H9 (cell line): ENCODE measurements at regions not wholly inside any gene's neighbourhood (a gene's known extent, or its start where the extent isn't known, plus 50 kb on each side); places are given as distances from the start of the nearest gene placed in this dataset.

Source experiments
- DNase-seq: peaks from one replicate; pipeline ENCODE4 v3.0.0-alpha.2; 2017
- H2AFZ ChIP-seq: one replicate; pipeline ENCODE4 v1.6.1; 2013; ENCODE audit warnings: mild to moderate bottlenecking, low read length, control low read depth, moderate library complexity
- H2AK5ac ChIP-seq: 2 replicates; pipeline ENCODE4 v1.6.1; 2013; ENCODE audit warnings: low read length, control low read depth, mixed read lengths; ENCODE audit not compliant: insufficient read length
- H2BK120ac ChIP-seq: one replicate; pipeline ENCODE4 v1.6.1; 2013; ENCODE audit warnings: low read depth, mild to moderate bottlenecking, low read length, control low read depth, inconsistent platforms; ENCODE audit not compliant: poor library complexity, severe bottlenecking
- H2BK12ac ChIP-seq: 2 replicates; pipeline ENCODE4 v1.6.1; 2013; ENCODE audit warnings: low read length, control low read depth, mixed read lengths, low read depth; ENCODE audit not compliant: insufficient read length
- H2BK15ac ChIP-seq: 2 replicates; pipeline ENCODE4 v1.6.1; 2013; ENCODE audit warnings: low read depth, low read length, control low read depth
- H2BK20ac ChIP-seq: one replicate; pipeline ENCODE4 v1.6.1; 2013; ENCODE audit warnings: low read depth, mild to moderate bottlenecking, low read length, control low read depth, inconsistent platforms; ENCODE audit not compliant: poor library complexity, severe bottlenecking
- H2BK5ac ChIP-seq: 2 replicates; pipeline ENCODE4 v1.6.1; 2013; ENCODE audit warnings: low read length, control low read depth, mixed read lengths; ENCODE audit not compliant: insufficient read length
- H3K14ac ChIP-seq: 2 replicates; pipeline ENCODE4 v1.6.1; 2013; ENCODE audit warnings: low read length, control low read depth; ENCODE audit not compliant: insufficient read depth
- H3K18ac ChIP-seq: 2 replicates; pipeline ENCODE4 v1.6.1; 2013; ENCODE audit warnings: low read depth, mild to moderate bottlenecking, mixed read lengths, low read length, control low read depth; ENCODE audit not compliant: insufficient read length
- H3K23ac ChIP-seq: 2 replicates; pipeline ENCODE4 v1.6.1; 2013; ENCODE audit warnings: low read length, control low read depth, mixed read lengths, low read depth; ENCODE audit not compliant: insufficient read length
- H3K23me2 ChIP-seq: 2 replicates; pipeline ENCODE4 v1.6.1; 2013; ENCODE audit warnings: low read depth, mild to moderate bottlenecking, mixed read lengths, low read length, control low read depth; ENCODE audit not compliant: insufficient read length, poor library complexity, severe bottlenecking
- H3K27ac ChIP-seq: 2 replicates; pipeline ENCODE4 v1.5.1; 2013; ENCODE audit warnings: low read length, control low read depth, mixed read lengths, low read depth; ENCODE audit not compliant: insufficient read length
- H3K27me3 ChIP-seq: 2 replicates; pipeline ENCODE4 v1.6.1; 2013; ENCODE audit warnings: low read length, control low read depth, inconsistent platforms; ENCODE audit not compliant: insufficient read depth
- H3K4ac ChIP-seq: 2 replicates; pipeline ENCODE4 v1.6.1; 2013; ENCODE audit warnings: low read depth, mild to moderate bottlenecking, control low read depth, inconsistent platforms, low read length, moderate library complexity
- H3K4me1 ChIP-seq: 2 replicates; pipeline ENCODE4 v1.6.1; 2013; ENCODE audit warnings: low read length, control low read depth, inconsistent platforms; ENCODE audit not compliant: insufficient read depth
- H3K4me2 ChIP-seq: 2 replicates; pipeline ENCODE4 v1.6.1; 2013; ENCODE audit warnings: low read length, control low read depth, mixed read lengths; ENCODE audit not compliant: insufficient read length, insufficient read depth
- H3K56ac ChIP-seq: 2 replicates; pipeline ENCODE4 v1.6.1; 2013; ENCODE audit warnings: low read depth, mild to moderate bottlenecking, mixed read lengths, low read length, control low read depth; ENCODE audit not compliant: insufficient read length
- H3K79me1 ChIP-seq: 2 replicates; pipeline ENCODE4 v1.6.1; 2013; ENCODE audit warnings: low read depth, mild to moderate bottlenecking, moderate library complexity, low read length, control low read depth, inconsistent platforms; ENCODE audit not compliant: insufficient read depth, poor library complexity, severe bottlenecking
- H3K79me2 ChIP-seq: 2 replicates; pipeline ENCODE4 v1.6.1; 2013; ENCODE audit warnings: low read length, control low read depth, inconsistent platforms; ENCODE audit not compliant: insufficient read depth
- H3K9ac ChIP-seq: 2 replicates; pipeline ENCODE4 v1.6.1; 2013; ENCODE audit warnings: low read length, control low read depth, mixed read lengths; ENCODE audit not compliant: insufficient read length; ENCODE audit errors: extremely low read depth
- H3K9me3 ChIP-seq: one replicate; pipeline ENCODE4 v1.6.1; 2013; ENCODE audit warnings: low read depth, low read length, inconsistent platforms; ENCODE audit not compliant: control insufficient read depth
- H3T11ph ChIP-seq: one replicate; pipeline ENCODE4 v1.6.1; 2013; ENCODE audit warnings: mild to moderate bottlenecking, low read length, control low read depth, inconsistent platforms
- H4K20me1 ChIP-seq: one replicate; pipeline ENCODE4 v1.6.1; 2013; ENCODE audit not compliant: control insufficient read depth, insufficient read length, insufficient read depth
- H4K5ac ChIP-seq: 2 replicates; pipeline ENCODE4 v1.6.1; 2013; ENCODE audit warnings: low read depth, mild to moderate bottlenecking, mixed read lengths, low read length, control low read depth; ENCODE audit not compliant: insufficient read length
- H4K8ac ChIP-seq: replicated peaks from 2 replicates; pipeline ENCODE4 v1.6.1; 2013; ENCODE audit warnings: low read length, control low read depth, mixed read lengths, low read depth; ENCODE audit not compliant: insufficient read length
- H4K91ac ChIP-seq: 2 replicates; pipeline ENCODE4 v1.6.1; 2013; ENCODE audit warnings: low read depth, mild to moderate bottlenecking, moderate library complexity, mixed read lengths, low read length, control low read depth; ENCODE audit not compliant: insufficient read length
- H3K27ac Mint-ChIP-seq, 3 experiments: 2 replicates in 2 of 3; 3 replicates in 1 of 3; pipeline ENCODE4 v1.8.0; 2020 to 2021; ENCODE audit warnings: mixed read lengths in 3 of 3, mild to moderate bottlenecking in 1 of 3, moderate library complexity in 1 of 3
- H3K27me3 Mint-ChIP-seq: 2 replicates; pipeline ENCODE4 v1.8.0; 2021; ENCODE audit warnings: low read depth, mild to moderate bottlenecking, moderate library complexity, mixed read lengths
- H3K36me3 Mint-ChIP-seq, 3 experiments: 2 replicates in 2 of 3; 3 replicates in 1 of 3; pipeline ENCODE4 v1.8.0; 2020 to 2021; ENCODE audit warnings: low read depth in 3 of 3, mixed read lengths in 3 of 3; ENCODE audit not compliant: insufficient read depth in 1 of 3
- H3K4me1 Mint-ChIP-seq, 2 experiments: 2 replicates each; pipeline ENCODE4 v1.8.0; 2020; ENCODE audit warnings: mixed read lengths in 2 of 2
- H3K4me3 Mint-ChIP-seq, 2 experiments: 2 replicates in 1 of 2; 3 replicates in 1 of 2; pipeline ENCODE4 v1.8.0; 2020 to 2021; ENCODE audit warnings: mild to moderate bottlenecking in 2 of 2, mixed read lengths in 2 of 2, moderate library complexity in 1 of 2
- H3K9me3 Mint-ChIP-seq, 2 experiments: 2 replicates in 1 of 2; 3 replicates in 1 of 2; pipeline ENCODE4 v1.8.0; 2020; ENCODE audit warnings: mild to moderate bottlenecking in 2 of 2, mixed read lengths in 2 of 2, moderate library complexity in 1 of 2
- WGBS: extraction: QIAGEN DNeasy Blood & Tissue Kit; methylation state at CpG from one replicate; pipeline ENCODE4 v1.1.7; 2013; ENCODE audit warnings: missing lambda C conversion rate, low lambda C conversion rate, mixed read lengths; ENCODE audit not compliant: insufficient read length; ENCODE audit errors: extremely low coverage; 5-methylcytosine and 5-hydroxymethylcytosine counted together
- TF ChIP-seq, protein P1 (sequence below): fragments of 200-600 bp; sonication (generic); conservative IDR thresholded peaks from 3 replicates; pipeline ENCODE4 v1.8.0; 2021; ENCODE audit warnings: antibody characterized with exemption, mild to moderate bottlenecking

DNA sequence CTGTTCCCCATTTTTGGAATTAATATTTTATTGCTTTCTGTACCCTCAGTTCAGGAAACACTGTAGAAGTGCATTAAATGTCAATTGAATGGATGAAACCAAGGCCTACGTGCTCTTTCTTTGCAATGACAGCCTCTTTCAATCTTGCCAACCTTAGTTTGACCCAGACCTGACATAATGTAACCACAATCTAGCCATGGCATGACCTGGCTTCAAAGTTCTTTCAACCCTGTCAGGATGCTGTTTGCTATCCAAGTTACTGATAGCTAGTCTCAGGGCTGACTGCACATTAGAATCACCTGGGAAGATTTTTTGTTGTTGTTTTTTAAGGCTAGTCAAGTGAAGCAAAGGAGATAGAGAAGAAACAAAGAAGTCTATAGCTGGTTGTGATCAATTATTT, 190.9 kb upstream of the PKDCC start:
- no peak overlapping the region for H2AFZ ChIP-seq
- no peak overlapping the region for H3K18ac ChIP-seq
- no peak overlapping the region for H3K9ac ChIP-seq
- H3K9me3 ChIP-seq: no peaks in the 10 kb centered on the region
- no peaks in the 10 kb centered on the region for H3K4me1 ChIP-seq
- no peaks in the 10 kb centered on the region for H3K27me3 ChIP-seq
- no CpG with 5 or more reads among the region's 1 CpG for WGBS
- H3K4me2 ChIP-seq: no peak overlapping the region
- no peak overlapping the region for H3K27ac ChIP-seq
- H3K27me3 Mint-ChIP-seq: no peaks in the 10 kb centered on the region; the same call in 1 of the 2 replicates
- no peak overlapping the region for H2BK12ac ChIP-seq
- no peaks in the 10 kb centered on the region for H3K79me2 ChIP-seq
- H3T11ph ChIP-seq: no peak overlapping the region
- no peak overlapping the region for H4K5ac ChIP-seq
- no peak overlapping the region for H2BK120ac ChIP-seq
- no peaks in the 10 kb centered on the region for H3K79me1 ChIP-seq
- H3K23me2 ChIP-seq: no peaks in the 10 kb centered on the region
- no peak overlapping the region for H2BK20ac ChIP-seq
- H2BK15ac ChIP-seq: no peak overlapping the region
- H3K36me3 Mint-ChIP-seq: no peaks in the 10 kb centered on the region
- no peak overlapping the region for H2AK5ac ChIP-seq
- no peaks in the 10 kb centered on the region for H3K9me3 Mint-ChIP-seq
- H3K27ac Mint-ChIP-seq: no peak overlapping the region
- H4K20me1 ChIP-seq: no peaks in the 10 kb centered on the region
- DNase-seq: no peak
- no peak overlapping the region for H3K56ac ChIP-seq
- no peak overlapping the region for H4K8ac ChIP-seq
- H3K4me3 Mint-ChIP-seq: no peak overlapping the region
- H3K4me1 Mint-ChIP-seq: peaks cover 10 to 15% of the 10 kb centered on the region in 2 experiments
- H3K23ac ChIP-seq: no peak overlapping the region
- H4K91ac ChIP-seq: no peak overlapping the region
- no peak overlapping the region for H2BK5ac ChIP-seq
- no peak overlapping the region for H3K14ac ChIP-seq
- TF ChIP-seq, protein P1, sequence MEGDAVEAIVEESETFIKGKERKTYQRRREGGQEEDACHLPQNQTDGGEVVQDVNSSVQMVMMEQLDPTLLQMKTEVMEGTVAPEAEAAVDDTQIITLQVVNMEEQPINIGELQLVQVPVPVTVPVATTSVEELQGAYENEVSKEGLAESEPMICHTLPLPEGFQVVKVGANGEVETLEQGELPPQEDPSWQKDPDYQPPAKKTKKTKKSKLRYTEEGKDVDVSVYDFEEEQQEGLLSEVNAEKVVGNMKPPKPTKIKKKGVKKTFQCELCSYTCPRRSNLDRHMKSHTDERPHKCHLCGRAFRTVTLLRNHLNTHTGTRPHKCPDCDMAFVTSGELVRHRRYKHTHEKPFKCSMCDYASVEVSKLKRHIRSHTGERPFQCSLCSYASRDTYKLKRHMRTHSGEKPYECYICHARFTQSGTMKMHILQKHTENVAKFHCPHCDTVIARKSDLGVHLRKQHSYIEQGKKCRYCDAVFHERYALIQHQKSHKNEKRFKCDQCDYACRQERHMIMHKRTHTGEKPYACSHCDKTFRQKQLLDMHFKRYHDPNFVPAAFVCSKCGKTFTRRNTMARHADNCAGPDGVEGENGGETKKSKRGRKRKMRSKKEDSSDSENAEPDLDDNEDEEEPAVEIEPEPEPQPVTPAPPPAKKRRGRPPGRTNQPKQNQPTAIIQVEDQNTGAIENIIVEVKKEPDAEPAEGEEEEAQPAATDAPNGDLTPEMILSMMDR: no peak
- H3K4ac ChIP-seq: no peak overlapping the region
